OCI-LY1 (cell line): ENCODE measurements at regions not wholly inside any gene's neighbourhood (a gene's known extent, or its start where the extent isn't known, plus 50 kb on each side); places are given as distances from the start of the nearest gene placed in this dataset.

Experiments used
- CTCF ChIP-seq: fragments of 200-600 bp; sonication (generic), shearing (Covaris generic); IDR thresholded peaks from 2 replicates; pipeline ENCODE4 v1.5.1; 2017; ENCODE audit warnings: mild to moderate bottlenecking, antibody characterized with exemption, low read length, moderate library complexity, mixed read lengths
- EZH2 ChIP-seq: fragments of 200-600 bp; sonication (generic), shearing (Covaris generic); IDR thresholded peaks from 2 replicates; pipeline ENCODE4 v1.8.0; 2017; ENCODE audit warnings: borderline replicate concordance, mixed run types, mild to moderate bottlenecking, antibody characterized with exemption, low read length, moderate library complexity, mixed read lengths

DNA sequence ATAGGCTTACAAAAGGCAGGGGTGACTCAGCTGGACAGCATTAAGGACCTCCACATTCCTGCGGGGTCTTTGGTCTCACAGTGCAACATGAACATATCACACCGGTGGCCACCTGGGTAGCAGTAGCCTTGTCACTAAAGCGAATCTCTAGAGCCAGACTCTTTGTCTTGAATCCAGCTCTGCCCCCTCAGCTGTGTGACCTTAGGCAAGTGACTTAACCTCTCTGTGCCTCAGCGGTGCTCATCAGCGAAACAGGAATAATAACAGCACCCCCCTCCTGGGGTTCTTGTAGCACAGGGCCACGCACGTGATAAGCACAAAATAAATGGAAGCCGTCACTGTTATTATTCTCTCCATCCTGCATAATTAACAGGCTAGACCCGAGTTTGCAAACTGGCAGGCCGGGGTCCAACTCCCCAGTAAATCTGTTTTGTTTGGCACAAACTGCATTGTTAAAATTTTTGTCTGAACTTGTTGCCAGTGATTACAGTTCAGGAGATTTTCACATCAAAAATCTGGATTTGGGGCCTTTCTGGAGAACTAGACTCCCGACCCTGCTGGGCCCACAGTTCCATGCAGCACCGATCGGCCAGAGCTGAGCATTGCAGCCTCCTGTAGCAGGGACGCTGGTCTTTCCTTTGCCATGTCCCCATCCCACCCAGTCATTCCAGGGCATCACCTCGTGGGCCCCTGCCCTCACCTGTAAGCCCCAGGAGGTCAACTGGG is 174.8 kb downstream of the PHETA1 start:
- TF ChIP-seq CTCF (no peak), EZH2 (no peak)
